ENCODE measurements at regions not wholly inside any gene's neighbourhood (a gene's known extent, or its start where the extent isn't known, plus 50 kb on each side); places are given as distances from the start of the nearest gene placed in this dataset.

GRCh38 chr14:34347683-34348082 is 114.4 kb downstream of the SPTSSA start:
- Histone ChIP-seq H3K27me3 (no peaks in the 10 kb centered on the region), H3K9me3 (no peaks in the 10 kb centered on the region), H3K36me3 (no peaks in the 10 kb centered on the region), H3K4me3 (ENCODE audit: low read depth in 1 of 2, low read length in 1 of 2) (no peak overlapping the region), H3K27ac (no peak overlapping the region), H3K4me1 (ENCODE audit: control insufficient read depth in 1 of 2, insufficient read depth in 1 of 2, low read depth in 1 of 2, low read length in 1 of 2) (no peaks in the 10 kb centered on the region)
- TF ChIP-seq CTCF (IDR thresholded peaks at IDR 0.05), result no peak

GRCh38 chr14:34345718-34346465 is 116.1 kb downstream of the SPTSSA start:
- no peaks in the 10 kb centered on the region for H3K9me3 ChIP-seq
- TF ChIP-seq CTCF (IDR thresholded peaks at IDR 0.05), result no peak
- no peaks in the 10 kb centered on the region for H3K4me1 ChIP-seq (ENCODE audit: control insufficient read depth in 1 of 2, insufficient read depth in 1 of 2, low read depth in 1 of 2, low read length in 1 of 2)
- no peaks in the 10 kb centered on the region for H3K27me3 ChIP-seq
- no peak overlapping the region for H3K4me3 ChIP-seq (ENCODE audit: low read depth in 1 of 2, low read length in 1 of 2)
- H3K27ac ChIP-seq, result no peak overlapping the region
- no peaks in the 10 kb centered on the region for H3K36me3 ChIP-seq

- Histone ChIP-seq H3K4me1 (ENCODE audit: control insufficient read depth in 1 of 2, insufficient read depth in 1 of 2, low read depth in 1 of 2, low read length in 1 of 2) (no peaks in the 10 kb centered on the region), H3K36me3 (no peaks in the 10 kb centered on the region), H3K9me3 (no peaks in the 10 kb centered on the region), H3K4me3 (ENCODE audit: low read depth in 1 of 2, low read length in 1 of 2) (no peak overlapping the region), H3K27me3 (no peaks in the 10 kb centered on the region), H3K27ac (no peak overlapping the region)
- TF ChIP-seq CTCF (IDR thresholded peaks at IDR 0.05), result no peak
Observed at GRCh38 chr14:34344318-34344717, 117.7 kb downstream of the SPTSSA start.

- no peaks in the 10 kb centered on the region for H3K4me1 ChIP-seq (ENCODE audit: control insufficient read depth in 1 of 2, insufficient read depth in 1 of 2, low read depth in 1 of 2, low read length in 1 of 2)
- H3K36me3 ChIP-seq, result no peaks in the 10 kb centered on the region
- TF ChIP-seq CTCF (IDR thresholded peaks at IDR 0.05), result no peak
- no peak overlapping the region for H3K27ac ChIP-seq
- H3K4me3 ChIP-seq (ENCODE audit: low read depth in 1 of 2, low read length in 1 of 2), result no peak overlapping the region
- no peaks in the 10 kb centered on the region for H3K9me3 ChIP-seq
- no peaks in the 10 kb centered on the region for H3K27me3 ChIP-seq
Observed at GRCh38 chr14:34340025-34340625, 121.9 kb downstream of the SPTSSA start.

GRCh38 chr14:34338056-34338455 is 124.0 kb downstream of the SPTSSA start:
- H3K27me3 ChIP-seq, result no peaks in the 10 kb centered on the region
- no peak for TF ChIP-seq CTCF (IDR thresholded peaks at IDR 0.05)
- no peaks in the 10 kb centered on the region for H3K9me3 ChIP-seq
- no peaks in the 10 kb centered on the region for H3K4me1 ChIP-seq (ENCODE audit: control insufficient read depth in 1 of 2, insufficient read depth in 1 of 2, low read depth in 1 of 2, low read length in 1 of 2)
- H3K27ac ChIP-seq, result no peak overlapping the region
- no peaks in the 10 kb centered on the region for H3K36me3 ChIP-seq
- H3K4me3 ChIP-seq (ENCODE audit: low read depth in 1 of 2, low read length in 1 of 2), result no peak overlapping the region
